Esophagus muscularis mucosa (tissue), 3 donors: ENCODE measurements at regions not wholly inside any gene's neighbourhood (a gene's known extent, or its start where the extent isn't known, plus 50 kb on each side); places are given as distances from the start of the nearest gene placed in this dataset.

Experiments
- POLR2A ChIP-seq: fragments of 450-650 bp; IDR thresholded peaks from one replicate; pipeline ENCODE4 v1.6.1; 2017; ENCODE audit warnings: antibody characterized with exemption, moderate library complexity, mild to moderate bottlenecking, low read depth
- POLR2AphosphoS5 ChIP-seq, 2 donors: sonication (generic); formaldehyde crosslinking; IDR thresholded peaks; one replicate each; pipeline ENCODE4 v1.6.1; 2017; ENCODE audit warnings: antibody characterized with exemption in 2 of 2
- TF ChIP-seq, protein P1 (sequence below), 3 experiments: fragments of 200-600 bp in 2 of 3; fragments of 450-650 bp in 1 of 3; sonication (generic) in 2 of 3; IDR thresholded peaks; one replicate each; pipeline ENCODE4 v1.5.1; 2017 to 2019; ENCODE audit warnings: antibody characterized with exemption in 3 of 3, mild to moderate bottlenecking in 2 of 3, moderate library complexity in 1 of 3

- TF ChIP-seq, protein P1, sequence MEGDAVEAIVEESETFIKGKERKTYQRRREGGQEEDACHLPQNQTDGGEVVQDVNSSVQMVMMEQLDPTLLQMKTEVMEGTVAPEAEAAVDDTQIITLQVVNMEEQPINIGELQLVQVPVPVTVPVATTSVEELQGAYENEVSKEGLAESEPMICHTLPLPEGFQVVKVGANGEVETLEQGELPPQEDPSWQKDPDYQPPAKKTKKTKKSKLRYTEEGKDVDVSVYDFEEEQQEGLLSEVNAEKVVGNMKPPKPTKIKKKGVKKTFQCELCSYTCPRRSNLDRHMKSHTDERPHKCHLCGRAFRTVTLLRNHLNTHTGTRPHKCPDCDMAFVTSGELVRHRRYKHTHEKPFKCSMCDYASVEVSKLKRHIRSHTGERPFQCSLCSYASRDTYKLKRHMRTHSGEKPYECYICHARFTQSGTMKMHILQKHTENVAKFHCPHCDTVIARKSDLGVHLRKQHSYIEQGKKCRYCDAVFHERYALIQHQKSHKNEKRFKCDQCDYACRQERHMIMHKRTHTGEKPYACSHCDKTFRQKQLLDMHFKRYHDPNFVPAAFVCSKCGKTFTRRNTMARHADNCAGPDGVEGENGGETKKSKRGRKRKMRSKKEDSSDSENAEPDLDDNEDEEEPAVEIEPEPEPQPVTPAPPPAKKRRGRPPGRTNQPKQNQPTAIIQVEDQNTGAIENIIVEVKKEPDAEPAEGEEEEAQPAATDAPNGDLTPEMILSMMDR (IDR thresholded peaks at IDR 0.05): no peak
- TF ChIP-seq POLR2A (no peak), POLR2AphosphoS5 (IDR thresholded peaks at IDR 0.05) (no peak)
Measured at GRCh38 chr11:110894224-110894623, 182.0 kb upstream of the ARHGAP20 start.
